ENCODE measurements at regions not wholly inside any gene's neighbourhood (a gene's known extent, or its start where the extent isn't known, plus 50 kb on each side); places are given as distances from the start of the nearest gene placed in this dataset.

DNA sequence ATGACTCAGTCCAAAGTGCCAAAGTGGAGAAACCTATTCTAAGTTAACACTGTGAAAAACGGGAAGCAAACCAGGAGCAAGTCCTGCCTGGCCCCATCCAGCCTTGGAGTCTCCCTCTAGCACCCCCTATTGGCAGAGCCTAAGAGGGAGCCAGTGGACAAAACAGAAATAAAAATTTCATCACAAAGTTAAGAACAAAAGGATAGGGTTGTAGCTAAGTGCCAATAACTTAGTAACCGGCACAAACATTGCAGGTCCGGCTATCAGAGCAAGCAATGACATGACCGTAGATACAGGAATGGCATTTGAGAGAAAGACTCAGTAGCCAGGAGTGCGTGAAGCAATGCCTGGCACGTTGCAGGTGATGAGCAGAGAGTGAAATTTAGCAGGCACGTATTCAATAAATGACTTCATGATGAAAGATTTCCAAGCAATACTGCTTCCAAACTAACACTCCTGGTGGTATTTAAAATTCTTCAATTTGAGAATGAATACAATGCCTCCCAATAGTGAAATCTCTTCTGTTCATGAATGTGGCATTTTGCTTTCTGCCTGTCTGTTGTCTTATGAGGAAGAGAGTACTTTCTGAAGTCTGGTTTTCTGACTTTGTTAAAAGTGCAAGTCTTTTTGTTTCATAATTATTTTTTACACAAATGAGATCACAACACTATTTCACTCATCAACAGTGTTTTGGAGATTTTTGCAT is 391.0 kb downstream of the OMA1 start:
- TF ChIP-seq, protein P1, sequence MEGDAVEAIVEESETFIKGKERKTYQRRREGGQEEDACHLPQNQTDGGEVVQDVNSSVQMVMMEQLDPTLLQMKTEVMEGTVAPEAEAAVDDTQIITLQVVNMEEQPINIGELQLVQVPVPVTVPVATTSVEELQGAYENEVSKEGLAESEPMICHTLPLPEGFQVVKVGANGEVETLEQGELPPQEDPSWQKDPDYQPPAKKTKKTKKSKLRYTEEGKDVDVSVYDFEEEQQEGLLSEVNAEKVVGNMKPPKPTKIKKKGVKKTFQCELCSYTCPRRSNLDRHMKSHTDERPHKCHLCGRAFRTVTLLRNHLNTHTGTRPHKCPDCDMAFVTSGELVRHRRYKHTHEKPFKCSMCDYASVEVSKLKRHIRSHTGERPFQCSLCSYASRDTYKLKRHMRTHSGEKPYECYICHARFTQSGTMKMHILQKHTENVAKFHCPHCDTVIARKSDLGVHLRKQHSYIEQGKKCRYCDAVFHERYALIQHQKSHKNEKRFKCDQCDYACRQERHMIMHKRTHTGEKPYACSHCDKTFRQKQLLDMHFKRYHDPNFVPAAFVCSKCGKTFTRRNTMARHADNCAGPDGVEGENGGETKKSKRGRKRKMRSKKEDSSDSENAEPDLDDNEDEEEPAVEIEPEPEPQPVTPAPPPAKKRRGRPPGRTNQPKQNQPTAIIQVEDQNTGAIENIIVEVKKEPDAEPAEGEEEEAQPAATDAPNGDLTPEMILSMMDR (IDR thresholded peaks at IDR 0.05), result peak in 5 of 6 experiments; percentile 15 to 48 (median 20)
- no peak for TF ChIP-seq POLR2A (IDR thresholded peaks at IDR 0.05)
